ENCODE measurements at regions not wholly inside any gene's neighbourhood (a gene's known extent, or its start where the extent isn't known, plus 50 kb on each side); places are given as distances from the start of the nearest gene placed in this dataset.
A peak's percentile ranks its signal among the peaks of the same experiment; 100 is the strongest.

DNA sequence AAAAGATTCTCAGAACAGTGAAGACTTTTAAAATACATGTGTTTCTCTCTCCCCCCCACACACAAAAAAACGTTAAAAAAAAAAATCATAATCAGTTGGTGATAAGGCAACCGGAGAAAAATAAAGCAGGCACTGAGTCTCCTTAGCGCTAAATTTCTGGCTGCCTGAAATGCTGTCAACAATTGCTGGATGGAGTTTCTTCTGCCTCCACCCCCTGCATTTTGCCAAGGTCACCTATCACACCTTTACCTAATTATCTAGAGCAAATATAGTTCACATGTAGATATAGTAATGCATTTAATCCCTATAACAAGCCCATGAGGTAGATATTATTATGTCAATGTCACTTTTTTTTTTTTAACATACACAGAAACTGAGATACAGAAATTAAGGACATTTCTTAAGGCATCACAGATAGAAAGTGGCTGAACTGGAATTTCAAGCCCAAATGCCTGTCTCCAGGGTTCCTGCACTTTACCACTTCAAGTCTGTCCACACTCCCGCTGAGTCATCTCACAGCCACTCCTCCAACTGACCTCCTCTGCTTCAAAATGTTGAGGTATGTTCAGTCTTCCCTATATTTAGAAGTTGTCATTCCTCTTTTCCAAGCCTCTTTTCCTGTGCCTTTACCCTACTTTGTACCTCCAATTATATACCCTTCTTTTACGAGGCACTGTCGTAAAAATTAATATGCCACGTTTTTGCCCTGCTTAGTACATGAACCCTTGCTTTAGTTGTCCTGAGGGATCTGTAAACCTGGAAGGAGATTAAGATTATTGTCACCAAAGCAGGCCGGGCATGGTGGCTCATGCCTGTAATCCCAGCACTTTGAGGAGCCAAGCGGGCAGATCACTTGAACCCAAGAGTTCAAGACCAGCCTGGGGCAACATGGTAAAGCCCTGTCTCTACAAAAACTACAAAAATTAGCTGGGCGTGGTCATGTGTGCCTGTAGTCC, 72.8 kb upstream of the MPP7 start:
- Histone ChIP-seq H3K9me3 (peaks cover 0 to 4% (median 0%) of the 10 kb centered on the region in 12 donors), H3K27me3 (no peaks in the 10 kb centered on the region), H3K4me1 (no peaks in the 10 kb centered on the region), H3K4me3 (no peak overlapping the region), H3K27ac (no peak overlapping the region), H3K36me3 (no peaks in the 10 kb centered on the region)
- ATAC-seq (peak in 1 of 4 donors; percentile 54), DNase-seq (no peak)
- intact Hi-C loops (cut with DNase I): loop anchor here in 2 of 10 donors (5.0 to 10.0 kb wide), 2 partner anchors 71 to 73 kb away; partner anchors contain the start of gene MPP7 (in 2 of the 2)
- WGBS, 4 donors: 52 to 93% (median 56%) methylated on average over 2 to 10 of the region's 10 CpGs
- TF ChIP-seq, protein P1, sequence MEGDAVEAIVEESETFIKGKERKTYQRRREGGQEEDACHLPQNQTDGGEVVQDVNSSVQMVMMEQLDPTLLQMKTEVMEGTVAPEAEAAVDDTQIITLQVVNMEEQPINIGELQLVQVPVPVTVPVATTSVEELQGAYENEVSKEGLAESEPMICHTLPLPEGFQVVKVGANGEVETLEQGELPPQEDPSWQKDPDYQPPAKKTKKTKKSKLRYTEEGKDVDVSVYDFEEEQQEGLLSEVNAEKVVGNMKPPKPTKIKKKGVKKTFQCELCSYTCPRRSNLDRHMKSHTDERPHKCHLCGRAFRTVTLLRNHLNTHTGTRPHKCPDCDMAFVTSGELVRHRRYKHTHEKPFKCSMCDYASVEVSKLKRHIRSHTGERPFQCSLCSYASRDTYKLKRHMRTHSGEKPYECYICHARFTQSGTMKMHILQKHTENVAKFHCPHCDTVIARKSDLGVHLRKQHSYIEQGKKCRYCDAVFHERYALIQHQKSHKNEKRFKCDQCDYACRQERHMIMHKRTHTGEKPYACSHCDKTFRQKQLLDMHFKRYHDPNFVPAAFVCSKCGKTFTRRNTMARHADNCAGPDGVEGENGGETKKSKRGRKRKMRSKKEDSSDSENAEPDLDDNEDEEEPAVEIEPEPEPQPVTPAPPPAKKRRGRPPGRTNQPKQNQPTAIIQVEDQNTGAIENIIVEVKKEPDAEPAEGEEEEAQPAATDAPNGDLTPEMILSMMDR (IDR thresholded peaks at IDR 0.05): no peak
- no peak for TF ChIP-seq POLR2A (IDR thresholded peaks at IDR 0.05)

DNA sequence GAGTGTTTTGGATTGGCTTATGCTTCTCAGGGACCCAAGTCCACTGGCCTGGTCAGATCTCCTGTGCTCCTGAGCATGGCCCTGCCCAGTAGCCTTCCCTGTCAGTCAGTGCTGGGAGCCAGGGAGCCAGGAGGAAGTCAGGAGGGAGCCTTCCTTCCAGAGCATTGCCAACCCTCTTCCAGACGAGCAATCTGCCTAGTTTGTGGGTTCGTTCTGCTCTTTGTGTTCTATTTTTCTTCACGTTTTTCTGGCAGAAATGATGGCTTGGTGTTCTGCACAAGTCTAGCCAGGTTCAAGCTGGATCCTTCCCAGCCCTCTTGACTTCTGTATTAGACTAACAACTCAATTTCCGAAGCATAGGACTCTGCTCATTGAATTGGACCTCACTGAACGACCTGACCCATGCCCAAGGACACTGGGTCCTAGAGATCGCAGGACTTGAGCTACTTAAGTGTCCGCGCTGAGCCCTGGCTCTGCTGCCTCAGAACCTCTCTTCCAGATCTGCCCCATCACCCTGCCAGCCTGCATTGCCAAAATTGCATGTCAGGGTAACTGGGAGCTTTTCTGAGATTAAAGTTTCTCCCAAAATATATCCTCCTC, 76.2 kb upstream of the MPP7 start:
- no peak for ATAC-seq
- peaks cover 0 to 4% (median 0%) of the 10 kb centered on the region in 9 donors for H3K27me3 ChIP-seq
- H3K27ac ChIP-seq: no peak overlapping the region
- 71 to 76% (median 72%) methylated on average over 8 of the region's 8 CpGs for WGBS, 4 donors
- H3K9me3 ChIP-seq: no peaks in the 10 kb centered on the region
- no peak for TF ChIP-seq POLR2A (IDR thresholded peaks at IDR 0.05)
- TF ChIP-seq, protein P1 (IDR thresholded peaks at IDR 0.05): no peak
- no peak overlapping the region for H3K4me3 ChIP-seq
- peaks cover 0 to 7% (median 0%) of the 10 kb centered on the region in 12 donors for H3K4me1 ChIP-seq
- no peaks in the 10 kb centered on the region for H3K36me3 ChIP-seq
- intact Hi-C loops (cut with DNase I): loop anchor here in 2 of 10 donors (5.0 to 10.0 kb wide), 2 partner anchors 74 to 77 kb away; partner anchors contain the start of gene MPP7 (in 2 of the 2)
- no peak for DNase-seq

DNA sequence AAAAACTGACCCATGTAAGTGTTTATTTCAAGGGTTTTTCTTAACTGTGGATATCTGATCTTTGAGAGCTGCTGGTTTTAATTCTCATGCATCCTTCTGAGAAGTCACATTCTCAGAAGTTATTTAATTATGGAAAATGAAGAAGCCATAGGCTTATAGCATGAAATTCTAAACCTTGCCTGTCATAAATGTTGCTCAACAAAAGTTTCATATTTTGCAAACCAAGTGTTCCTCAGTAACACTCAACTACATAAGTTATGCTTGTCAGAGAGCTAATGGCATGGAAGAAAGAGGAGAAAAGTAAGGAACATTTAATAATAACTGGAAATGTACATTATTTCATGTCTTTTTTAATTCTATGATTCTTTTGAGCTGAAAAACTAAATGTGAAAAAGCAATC, 78.6 kb upstream of the MPP7 start:
- TF ChIP-seq, protein P1 (IDR thresholded peaks at IDR 0.05): no peak
- no peak for TF ChIP-seq POLR2A (IDR thresholded peaks at IDR 0.05)
- no peak for ATAC-seq
- H3K36me3 ChIP-seq: no peaks in the 10 kb centered on the region
- no peak overlapping the region for H3K27ac ChIP-seq
- H3K27me3 ChIP-seq: peaks cover 0 to 4% (median 0%) of the 10 kb centered on the region in 9 donors
- peaks cover 0 to 7% (median 0%) of the 10 kb centered on the region in 12 donors for H3K4me1 ChIP-seq
- intact Hi-C loops (cut with DNase I): loop anchor here in 8 of 10 donors (5.0 to 10.0 kb wide), 7 partner anchors 79 to 937 kb away; partner anchors contain the start of gene MPP7 (in 4 of the 8)
- H3K9me3 ChIP-seq: no peaks in the 10 kb centered on the region
- no peak overlapping the region for H3K4me3 ChIP-seq
- no peak for DNase-seq

DNA sequence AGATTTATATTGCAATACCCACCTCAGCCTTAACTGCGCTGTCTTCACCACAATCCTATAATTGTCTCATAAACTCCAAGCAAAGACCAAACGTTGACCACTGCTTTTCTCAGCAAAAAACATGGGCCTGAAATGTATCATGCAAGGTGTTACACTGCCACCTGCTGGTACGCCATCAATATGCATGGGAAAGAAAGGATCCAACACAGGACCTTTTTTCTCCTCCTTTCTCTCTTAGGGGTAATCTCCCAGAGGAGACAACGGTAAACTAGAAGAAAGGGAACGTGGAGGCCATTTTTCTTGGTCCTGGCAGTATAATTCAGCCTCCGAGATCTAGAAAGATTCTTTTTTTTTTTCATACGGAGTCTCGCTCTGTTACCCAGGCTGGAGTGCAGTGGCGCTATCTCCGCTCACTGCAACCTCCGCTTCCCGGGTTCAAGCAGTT, 79.1 kb upstream of the MPP7 start:
- no peak for TF ChIP-seq POLR2A (IDR thresholded peaks at IDR 0.05)
- TF ChIP-seq, protein P1 (IDR thresholded peaks at IDR 0.05): peak; percentile 86 to 97 (median 92)
- no peaks in the 10 kb centered on the region for H3K9me3 ChIP-seq
- DNase-seq (peak in 4 of 5 donors; percentile 64 to 78 (median 72)), ATAC-seq (peak; percentile 80 to 91 (median 84))
- H3K27ac ChIP-seq: no peak overlapping the region
- H3K4me3 ChIP-seq: no peak overlapping the region
- H3K27me3 ChIP-seq: peaks cover 0 to 4% (median 0%) of the 10 kb centered on the region in 9 donors
- intact Hi-C loops (cut with DNase I): loop anchor here (1.0 to 10.0 kb wide), 10 partner anchors 79 to 937 kb away; partner anchors contain the start of gene MPP7 (in 6 of the 10)
- 39 to 41% (median 39%) methylated on average over 12 of the region's 12 CpGs for WGBS, 4 donors
- H3K4me1 ChIP-seq: peaks cover 0 to 7% (median 0%) of the 10 kb centered on the region in 12 donors
- H3K36me3 ChIP-seq: no peaks in the 10 kb centered on the region
